ENCODE measurements at regions not wholly inside any gene's neighbourhood (a gene's known extent, or its start where the extent isn't known, plus 50 kb on each side); places are given as distances from the start of the nearest gene placed in this dataset.

DNA sequence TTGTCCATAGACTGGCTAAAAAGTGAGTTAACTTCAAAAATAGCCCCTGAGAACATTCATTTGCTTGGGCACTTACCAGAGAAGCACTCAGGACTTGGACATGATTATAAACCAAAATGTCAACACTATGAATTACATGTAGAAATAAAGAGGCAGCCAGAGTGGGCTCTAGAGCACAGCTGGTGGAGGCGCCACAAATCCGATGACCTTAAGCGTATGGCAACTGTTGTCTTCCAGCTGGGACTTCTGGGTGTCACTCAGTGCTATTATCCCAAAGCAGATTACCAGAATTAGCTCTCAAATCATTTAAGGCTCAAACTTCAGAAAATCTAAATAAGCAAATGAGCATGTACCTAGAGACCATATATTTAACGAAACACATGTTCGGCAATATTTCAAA, 1255.5 kb upstream of the SLC10A2 start:
- no peak for DNase-seq

DNA sequence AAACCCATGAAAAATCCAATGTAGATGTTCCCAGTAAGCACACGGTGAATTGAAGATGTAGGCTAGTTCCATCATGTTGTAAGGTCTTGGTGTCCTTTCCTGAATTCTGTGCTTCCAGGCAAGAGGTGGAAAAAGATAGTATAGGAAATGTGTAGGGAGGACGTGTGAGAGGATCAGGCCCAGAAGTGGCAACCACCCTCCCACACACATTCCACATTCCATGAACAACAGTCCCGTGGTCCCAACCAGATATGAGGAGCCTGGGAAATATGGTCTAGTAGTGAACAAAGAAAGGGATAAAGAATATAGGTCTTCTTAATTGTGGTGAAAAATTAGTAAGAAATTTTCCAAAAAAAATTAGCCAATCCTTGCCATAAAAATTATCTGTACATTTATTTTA, 1254.2 kb upstream of the SLC10A2 start:
- no peak for DNase-seq

DNA sequence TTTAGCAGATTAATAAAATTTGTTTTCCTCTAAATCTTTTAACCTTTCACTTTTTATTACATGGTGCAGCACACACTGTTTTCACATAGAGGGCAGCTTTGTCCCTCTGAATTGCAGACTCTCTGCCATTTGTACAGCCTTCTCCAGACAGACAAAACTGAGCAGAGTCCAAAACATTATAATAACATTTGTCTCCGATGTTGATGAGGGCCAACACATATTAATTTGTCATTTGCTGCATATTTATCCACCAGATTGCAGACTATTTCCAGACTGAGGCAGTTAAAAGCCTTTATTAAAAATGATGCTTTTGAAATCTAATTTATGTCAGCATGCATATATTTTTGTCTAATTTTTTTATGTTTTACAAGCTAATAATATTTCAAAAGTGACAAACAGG, 1251.9 kb upstream of the SLC10A2 start:
- no peak for DNase-seq

DNA sequence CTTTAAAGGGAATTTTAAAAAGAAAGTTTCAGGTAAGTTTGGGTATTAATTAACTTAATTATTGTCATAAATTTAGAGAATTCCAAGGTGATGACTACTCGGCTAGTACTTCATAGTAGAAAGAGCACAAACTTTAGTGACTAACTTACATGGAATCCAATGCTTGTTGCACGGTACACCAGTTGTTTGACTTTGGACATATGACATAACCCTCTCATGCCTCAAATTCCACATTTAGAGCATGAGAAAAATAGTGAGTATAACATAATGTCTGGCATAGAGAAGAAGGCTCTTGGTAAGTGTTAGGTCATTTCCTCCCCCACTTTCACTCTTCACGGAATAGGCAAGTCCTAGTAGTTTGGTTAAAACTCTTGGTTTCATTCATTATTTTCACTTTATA, 1249.4 kb upstream of the SLC10A2 start:
- no peak for DNase-seq

DNA sequence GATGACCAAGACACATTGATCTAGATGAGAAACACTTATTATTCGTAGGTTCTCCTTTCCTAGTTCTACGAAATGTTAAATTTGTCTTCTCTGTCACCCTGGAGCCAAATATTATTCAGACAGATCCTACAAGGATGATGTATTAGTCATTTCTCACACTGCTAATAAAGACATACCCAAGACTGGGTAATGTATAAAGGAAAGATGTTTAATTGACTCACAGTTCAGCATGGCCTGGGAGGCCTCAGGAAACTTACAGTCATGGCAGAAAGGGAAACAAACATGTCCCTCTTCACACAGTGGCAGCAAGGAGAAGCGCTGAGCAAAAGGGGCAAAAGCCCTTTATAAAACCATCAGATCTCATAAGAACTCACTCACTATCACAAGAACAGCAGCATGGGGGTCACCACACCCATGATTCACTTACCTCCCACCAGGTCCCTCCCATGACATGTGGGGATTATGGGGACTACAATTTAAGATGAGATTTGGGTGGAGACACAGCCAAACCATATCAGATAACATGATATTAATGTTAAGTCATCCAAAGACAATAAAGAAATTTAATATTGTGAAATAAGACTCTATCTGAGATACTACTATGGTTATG, 1248.8 kb upstream of the SLC10A2 start:
- DNase-seq: no peak

DNA sequence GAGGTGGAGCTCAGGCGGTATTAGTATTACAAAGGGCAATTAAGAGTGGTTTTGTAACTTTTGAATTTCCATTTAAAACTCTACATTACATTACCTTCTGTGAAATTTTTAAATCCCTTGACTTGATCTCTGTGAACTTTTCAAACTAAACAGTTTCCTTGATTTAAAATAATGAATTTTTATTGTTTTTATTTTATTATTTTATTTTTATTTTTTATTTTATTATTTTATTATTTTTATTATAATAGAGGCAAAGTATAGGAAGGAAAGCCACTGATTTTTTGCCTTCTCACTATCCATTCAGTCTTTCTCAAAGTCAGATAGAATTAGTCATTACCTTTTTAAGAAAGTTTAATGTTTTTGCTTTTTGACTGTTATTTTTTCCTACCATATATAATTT, 1248.1 kb upstream of the SLC10A2 start:
- DNase-seq: no peak

DNA sequence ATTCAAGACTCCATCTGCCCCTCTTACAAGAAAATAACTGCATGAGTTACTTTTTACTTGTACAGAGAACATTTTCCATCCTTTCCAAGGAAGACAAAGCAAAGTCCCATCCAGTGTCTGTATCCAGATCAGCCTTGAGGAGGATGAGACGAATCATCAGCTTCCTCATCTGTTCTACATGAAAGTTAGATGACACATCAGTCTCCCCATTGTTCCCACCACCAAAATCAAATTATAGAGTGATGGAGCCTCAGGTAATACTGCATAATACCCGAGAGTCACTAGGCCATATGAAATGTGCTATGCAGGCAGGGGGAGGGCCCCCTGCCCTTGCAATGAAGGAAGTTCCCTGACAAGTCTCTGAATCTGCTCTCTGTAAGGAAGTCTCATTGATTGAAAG, 1244.6 kb upstream of the SLC10A2 start:
- DNase-seq: no peak

DNA sequence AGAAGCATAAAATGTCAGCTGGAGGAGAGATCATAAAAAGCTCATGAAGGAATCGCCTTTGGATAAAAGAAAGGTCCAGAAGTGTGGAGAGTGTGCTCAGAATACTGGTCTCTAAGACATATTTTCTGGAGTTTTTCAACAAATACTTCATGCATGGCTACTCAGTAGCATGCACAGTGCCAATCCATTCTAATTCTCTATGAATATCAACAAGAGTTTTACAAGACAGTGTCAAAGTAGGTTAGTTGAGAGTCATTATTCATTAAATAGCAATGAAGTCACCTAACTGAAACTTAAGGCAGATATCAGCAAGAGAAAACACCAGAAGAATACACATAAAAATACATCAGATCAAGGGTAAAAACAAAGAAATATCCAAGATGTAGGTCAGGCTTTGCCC, 1243.2 kb upstream of the SLC10A2 start:
- DNase-seq: no peak

DNA sequence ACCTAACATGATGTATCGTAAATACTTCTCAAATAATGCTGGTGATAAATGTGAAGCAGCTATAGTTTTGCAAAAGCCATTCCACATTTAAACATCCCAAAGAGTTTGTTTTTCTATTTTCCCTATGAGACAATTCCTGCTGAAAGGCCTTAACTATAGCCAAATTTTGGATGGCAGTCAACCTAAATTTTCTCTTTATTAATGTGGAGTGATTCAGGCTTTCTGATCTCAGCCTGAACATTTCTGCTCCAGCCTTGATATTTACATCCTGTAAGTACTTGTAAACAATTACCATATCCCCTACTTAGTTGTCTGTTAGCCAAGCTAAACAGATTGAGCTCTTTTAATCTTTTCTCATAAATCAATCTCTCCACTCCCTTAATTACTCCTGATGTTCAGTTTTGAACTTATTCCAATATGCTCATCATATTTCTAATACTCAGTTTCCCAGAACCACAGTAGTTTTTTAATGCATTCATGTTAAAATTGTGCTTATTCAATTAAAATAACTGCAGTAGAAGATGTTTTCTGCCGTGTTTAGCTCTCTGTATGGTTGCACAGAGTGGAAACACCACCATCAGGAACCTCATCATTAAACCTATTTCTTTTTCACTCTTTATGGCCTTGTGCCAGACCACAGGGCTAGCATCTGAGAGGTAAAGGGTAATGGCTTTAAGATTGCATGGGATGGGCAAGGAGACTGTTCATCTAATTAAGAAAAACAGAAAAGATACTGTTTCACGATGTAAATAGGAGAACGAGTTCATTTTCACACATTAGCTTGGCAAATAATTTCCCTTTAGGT, 1235.2 kb upstream of the SLC10A2 start:
- no peak for DNase-seq

DNA sequence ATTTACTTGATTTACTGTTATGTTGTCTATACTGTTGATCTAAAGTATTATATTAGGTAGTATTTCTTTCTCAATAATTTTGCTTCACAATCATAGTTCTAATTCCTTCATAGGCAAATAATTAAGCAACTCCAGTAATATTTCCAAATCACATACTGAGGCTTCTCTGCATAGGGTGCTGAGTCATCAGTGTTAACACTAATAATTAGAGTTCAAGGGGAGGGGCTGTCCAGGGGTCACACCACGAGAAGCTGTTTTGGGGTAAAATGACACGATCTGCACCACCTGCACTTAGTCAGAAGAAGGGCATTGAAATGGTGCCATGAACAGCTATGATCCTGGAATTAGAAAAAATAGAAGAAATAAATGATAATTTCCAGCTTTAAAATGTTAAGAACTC, 1230.9 kb upstream of the SLC10A2 start:
- no peak for DNase-seq

DNA sequence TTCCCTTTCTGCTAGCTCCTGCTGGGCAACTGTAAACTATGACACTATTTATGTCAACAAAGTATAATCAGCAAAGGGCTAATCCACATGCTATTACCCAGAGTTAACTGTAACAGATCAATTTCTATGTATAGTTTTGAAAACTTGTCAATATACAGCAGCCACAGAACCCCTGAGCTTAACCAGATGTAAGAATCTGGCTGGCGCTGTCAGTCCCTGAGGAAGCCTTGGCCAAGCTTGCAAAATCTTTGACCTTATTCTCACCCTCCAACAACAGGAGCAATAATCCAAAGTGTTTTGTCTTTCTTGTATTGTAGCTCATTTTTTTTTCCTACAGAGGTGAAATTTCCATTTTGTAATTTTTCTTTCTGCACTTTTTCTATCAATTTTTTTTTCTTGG, 1230.1 kb upstream of the SLC10A2 start:
- no peak for DNase-seq

DNA sequence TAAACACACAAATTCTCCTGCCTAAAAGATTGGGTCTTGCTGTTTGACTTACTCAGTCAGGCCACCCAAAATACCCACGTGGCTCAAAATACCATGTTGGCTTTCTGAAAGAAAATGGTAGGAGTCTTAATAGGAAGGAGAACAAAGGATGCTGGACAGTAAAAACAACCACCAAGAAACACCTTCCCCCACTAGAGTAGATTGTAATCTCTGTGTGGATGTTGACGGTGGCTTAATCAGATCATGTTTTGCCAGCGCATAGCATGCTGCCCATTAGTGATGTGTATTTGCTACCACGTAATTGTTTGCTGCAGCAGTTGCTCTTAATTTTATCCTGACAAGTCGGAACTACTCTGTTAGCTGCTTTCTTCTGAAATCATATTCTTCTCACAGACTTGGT, 1229.3 kb upstream of the SLC10A2 start:
- DNase-seq: no peak

DNA sequence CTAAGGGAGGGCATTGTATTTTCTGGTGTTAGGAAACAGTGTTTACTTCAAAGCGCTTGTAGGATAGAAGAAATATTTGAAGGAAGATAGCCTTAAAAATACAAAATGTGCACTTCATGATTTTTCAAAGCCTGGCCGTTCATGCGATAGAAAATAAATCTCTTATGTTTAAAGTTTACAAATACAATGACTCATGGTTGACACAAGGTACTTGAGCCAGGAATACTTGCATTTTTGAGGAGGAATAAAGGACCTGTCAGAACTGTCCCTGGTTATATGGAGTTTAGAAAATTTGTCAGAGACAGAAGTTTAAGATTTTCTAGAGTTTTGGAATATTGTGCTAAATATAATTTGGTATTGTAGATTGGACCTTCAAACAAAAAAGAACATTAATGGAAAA, 1223.2 kb upstream of the SLC10A2 start:
- DNase-seq: no peak

DNA sequence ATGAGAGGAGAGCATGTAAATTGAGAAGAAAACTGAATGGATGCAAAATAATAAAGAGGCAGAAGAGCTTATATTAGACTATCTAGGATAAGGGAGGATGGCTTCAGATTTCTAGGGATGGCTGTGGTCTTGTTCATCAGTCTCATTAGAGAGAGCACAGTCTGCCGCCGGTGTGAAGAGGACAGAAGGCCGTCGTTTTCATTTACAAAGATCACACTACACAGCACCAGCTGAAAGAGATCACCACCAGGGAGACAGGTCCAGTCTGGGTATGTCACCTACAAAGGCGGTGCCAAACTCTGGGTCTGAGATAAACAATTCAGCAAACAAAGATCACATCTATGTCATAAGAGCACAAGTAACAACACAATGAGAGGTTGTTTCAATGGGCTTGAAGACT, 1222.3 kb upstream of the SLC10A2 start:
- DNase-seq: no peak

DNA sequence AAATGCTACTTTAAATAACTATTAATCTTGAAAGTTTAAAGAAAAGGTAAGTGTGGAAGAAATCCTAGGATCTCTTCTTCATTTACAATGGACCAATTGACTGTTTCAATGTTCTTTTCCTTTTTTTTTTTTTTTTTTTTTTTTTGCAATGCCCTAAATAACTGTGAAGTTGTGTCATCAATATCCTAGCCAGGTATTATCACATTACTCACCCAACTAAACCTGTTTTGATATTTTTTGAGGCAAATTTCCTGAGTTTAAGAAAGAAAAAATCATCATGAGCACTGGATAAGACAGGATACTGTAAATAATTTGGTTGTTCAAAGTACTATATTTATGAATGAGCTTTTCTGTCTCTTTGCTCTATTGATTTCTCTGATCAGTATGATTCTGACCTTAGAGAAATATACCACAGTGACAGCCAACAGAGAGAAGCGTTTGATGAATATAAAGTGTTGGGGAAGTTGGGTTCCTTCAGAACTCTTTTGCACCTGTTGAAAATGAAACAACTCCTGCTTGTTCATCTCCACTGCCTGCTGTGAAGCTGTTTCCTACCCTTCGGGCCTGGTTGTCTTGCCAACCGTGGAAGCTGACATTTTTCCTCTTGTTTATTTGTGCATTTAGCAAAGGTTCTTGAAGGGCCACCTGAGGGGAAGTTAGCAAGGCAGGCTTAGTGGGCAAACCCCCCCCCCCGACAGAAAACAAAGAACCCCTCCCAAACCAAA, 1220.5 kb upstream of the SLC10A2 start:
- DNase-seq: no peak

DNA sequence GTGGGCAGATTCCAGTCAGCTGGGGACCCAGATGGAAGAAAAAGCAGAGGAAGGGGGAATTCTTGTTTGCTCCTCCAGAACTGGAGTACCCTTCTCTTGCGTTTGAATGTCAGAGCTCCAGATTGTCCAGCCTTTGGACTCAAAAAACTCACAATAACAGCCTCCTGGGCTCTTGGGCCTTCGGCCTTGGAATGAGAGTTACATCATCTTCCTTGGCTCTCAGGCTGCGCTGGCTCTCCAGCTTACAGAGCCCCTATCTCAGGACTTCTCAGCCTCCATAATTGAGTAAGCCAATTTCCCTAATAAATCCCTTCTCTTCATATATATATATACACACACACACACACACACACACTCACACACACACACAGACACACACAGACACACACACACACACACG, 1215.7 kb upstream of the SLC10A2 start:
- no peak for DNase-seq

DNA sequence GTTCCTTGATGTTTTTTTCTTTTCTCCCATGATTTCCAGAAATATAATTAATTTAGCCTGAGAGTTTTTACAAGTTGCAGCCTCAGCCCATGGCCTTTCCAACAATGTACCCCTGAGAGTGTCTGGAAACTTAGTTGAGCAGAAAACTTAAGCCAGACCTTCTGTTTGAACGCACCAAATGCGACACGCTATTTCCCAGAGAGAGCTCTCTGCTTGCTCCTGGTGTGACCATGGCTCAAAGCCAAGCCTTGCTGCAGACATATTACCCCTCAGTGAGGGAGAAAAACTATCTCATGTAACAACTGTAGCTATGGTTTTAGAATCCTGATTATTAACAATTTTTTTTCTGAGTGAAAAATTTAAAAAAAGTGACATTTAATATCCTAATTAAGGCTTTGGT, 1204.5 kb upstream of the SLC10A2 start:
- no peak for DNase-seq

DNA sequence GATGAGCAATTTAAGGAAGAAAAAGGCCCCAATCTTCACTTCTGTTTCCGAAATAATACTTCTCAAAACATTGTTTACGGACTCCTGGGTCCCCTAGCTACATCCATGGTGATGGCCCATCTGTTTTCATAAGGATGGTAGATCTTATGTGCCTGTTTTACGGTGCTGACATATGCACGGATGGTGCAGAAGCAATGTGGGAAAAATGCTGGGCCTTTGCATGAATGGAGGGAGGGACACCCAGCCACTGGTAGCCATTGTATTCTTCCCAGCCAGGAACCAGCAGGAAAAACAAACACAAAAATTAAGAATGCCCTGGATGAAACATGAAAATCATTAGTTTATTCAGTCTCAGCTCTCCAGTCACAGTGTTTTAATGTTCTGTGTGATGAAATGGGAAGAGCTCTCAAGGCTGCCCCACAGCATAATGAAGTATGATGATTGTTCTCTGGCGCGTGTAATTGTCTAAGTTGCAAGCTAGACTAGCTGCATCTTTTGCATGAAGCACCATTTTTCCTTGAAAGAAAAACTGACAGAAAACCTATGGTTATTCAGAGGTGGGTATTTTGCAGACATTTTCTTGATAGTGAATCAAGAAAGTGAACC, 1201.1 kb upstream of the SLC10A2 start:
- no peak for DNase-seq

DNA sequence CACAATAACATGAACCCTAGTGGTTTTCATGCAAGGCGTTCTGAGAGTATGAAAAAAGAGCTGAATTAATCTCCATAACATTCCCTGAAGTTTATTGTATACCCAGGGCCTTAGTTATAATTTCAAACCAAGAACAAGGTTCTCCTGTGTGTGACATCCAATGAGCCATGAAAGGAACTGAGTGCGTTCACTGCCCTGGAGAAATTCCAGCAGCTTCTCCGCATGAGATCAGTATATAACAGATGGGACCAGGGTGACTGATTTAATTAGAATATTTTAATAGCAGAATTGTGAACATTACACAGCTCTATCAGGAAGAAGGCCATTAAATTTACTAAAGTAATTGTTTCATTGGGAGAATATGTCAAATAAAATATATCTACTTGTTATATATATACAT, 1190.5 kb upstream of the SLC10A2 start:
- no peak for DNase-seq

DNA sequence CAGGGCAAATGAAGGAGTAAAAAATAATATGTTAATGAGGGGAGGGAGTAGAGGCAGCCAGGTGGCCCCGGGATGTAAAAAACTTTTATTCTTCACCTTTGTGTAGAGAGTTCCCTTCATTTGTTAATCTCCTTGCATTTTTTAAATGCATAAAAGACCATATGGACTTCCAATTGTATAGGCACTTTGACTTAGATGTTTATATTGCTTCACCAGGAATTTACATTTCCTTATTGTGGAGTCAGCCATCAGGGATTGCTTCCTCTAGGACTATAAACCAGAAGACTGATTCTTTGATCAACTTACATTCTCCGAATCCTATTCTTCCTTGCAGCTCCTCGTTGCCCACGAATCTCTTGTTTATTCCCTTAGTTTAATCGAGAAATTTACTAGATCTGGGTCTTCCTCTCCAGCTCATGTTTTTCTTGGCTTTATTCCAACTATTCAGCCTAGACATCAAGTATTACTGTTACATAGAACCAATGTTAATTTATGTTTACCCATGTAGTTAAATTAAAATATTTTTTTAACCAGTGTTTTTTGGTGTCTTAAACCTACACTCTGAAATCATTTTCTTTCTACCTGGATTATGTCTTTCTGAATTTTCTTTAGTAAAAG, 1187.0 kb upstream of the SLC10A2 start:
- DNase-seq: no peak

DNA sequence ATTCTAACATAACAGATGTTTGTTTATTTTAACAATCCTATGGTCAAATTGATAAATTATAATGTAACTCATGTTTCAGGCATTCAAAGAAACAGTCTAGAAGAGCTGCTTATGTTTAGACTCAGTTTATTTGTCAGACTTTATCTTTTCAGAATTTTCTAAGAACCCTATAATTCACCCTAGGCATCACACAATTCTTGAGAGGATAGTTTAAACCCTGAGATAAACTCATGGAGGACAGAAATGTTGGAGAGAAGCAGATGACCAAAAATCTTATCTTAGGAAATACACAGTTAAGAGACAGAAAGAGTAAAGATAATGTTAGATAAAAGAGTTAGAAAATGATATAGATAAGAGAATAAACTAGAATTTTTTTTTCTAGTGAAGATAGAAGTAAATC, 1185.7 kb upstream of the SLC10A2 start:
- DNase-seq: no peak

DNA sequence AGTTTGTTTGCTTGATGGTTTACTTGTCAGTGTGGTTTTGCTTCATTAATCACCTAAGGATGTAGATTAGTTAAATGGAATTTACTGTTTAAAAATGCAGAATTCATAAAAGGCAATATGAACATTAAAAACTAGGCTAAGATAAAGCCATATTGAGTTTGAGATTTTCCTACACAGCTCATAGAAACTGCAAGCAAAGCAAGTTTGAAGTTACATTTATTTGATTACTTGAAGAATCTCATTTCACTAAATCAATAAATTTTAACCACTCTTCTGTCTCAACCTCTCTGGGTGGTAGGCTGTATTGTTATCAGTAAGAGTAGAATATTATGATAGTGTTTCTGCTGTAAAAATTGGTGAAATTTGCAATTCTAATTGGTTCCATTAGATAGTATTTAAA, 1180.7 kb upstream of the SLC10A2 start:
- no peak for DNase-seq

DNA sequence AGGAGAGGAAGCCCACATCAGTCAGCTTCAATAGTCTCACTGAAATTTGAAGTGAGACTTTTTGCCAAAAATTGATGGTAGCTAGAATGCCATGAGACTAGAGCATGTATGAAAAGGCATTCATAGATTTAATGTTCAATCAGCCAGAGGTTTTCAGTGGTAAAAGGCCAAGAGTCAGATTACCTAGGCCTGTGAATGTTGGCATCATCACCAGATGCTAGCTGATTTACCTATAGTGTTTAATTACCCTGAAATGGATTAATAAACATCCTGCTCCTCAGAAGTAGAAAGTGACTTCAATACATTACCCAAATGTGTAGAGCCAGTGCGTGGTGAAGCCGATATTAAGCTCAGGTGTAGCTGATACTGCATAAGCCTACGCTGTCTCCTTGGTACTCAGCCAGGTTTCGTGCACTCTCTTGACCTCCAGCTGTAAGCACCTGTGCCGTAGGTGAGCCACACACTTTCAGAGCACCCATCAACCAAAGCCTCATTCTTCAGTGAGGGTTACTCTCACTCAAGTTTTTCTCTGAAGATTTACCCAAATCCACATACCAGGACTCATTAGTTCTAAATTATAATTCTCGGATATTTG, 1140.3 kb upstream of the SLC10A2 start:
- no peak for DNase-seq

Measured in CD4-positive, alpha-beta T cell treated with Interleukin-6 for 4 hours (primary cell).